HG03520 (cell line): ENCODE measurements at regions not wholly inside any gene's neighbourhood (a gene's known extent, or its start where the extent isn't known, plus 50 kb on each side); places are given as distances from the start of the nearest gene placed in this dataset.

Experiments
- ATAC-seq: cut with Tn5 transposase; IDR thresholded peaks from one replicate; pipeline ENCODE4 v1.9.1; 2021; ENCODE audit warnings: mild to moderate bottlenecking, moderate library complexity; ENCODE audit not compliant: unreplicated experiment

- no peak for ATAC-seq
Observed at GRCh38 chr4:81898862-81899504, 427.3 kb upstream of the RASGEF1B start.

GRCh38 chr4:81896936-81897335 lies 425.2 kb upstream of the RASGEF1B start:
- ATAC-seq = no peak

GRCh38 chr4:81891005-81891996 lies 419.6 kb upstream of the RASGEF1B start:
- ATAC-seq = no peak

GRCh38 chr4:81884986-81885385 lies 413.3 kb upstream of the RASGEF1B start:
- ATAC-seq = no peak

GRCh38 chr4:81883530-81884450 lies 412.1 kb upstream of the RASGEF1B start:
- no peak for ATAC-seq

- ATAC-seq = no peak
Observed at GRCh38 chr4:81883004-81883403, 411.3 kb upstream of the RASGEF1B start.

- no peak for ATAC-seq
Observed at GRCh38 chr4:81881855-81882621, 410.3 kb upstream of the RASGEF1B start.

- ATAC-seq = no peak
Observed at GRCh38 chr4:81876106-81876505, 404.4 kb upstream of the RASGEF1B start.

- no peak for ATAC-seq
Observed at GRCh38 chr4:81874661-81875515, 403.2 kb upstream of the RASGEF1B start.

GRCh38 chr4:81870275-81870674 lies 398.6 kb upstream of the RASGEF1B start:
- no peak for ATAC-seq

- no peak for ATAC-seq
Observed at GRCh38 chr4:81860111-81860510, 388.4 kb upstream of the RASGEF1B start.

GRCh38 chr4:81854406-81854805 lies 382.7 kb upstream of the RASGEF1B start:
- ATAC-seq = no peak

- no peak for ATAC-seq
Observed at GRCh38 chr4:81852031-81852715, 380.5 kb upstream of the RASGEF1B start.

- ATAC-seq = no peak
Observed at GRCh38 chr4:81850701-81851100, 379.0 kb upstream of the RASGEF1B start.

GRCh38 chr4:81845761-81846160 lies 374.1 kb upstream of the RASGEF1B start:
- ATAC-seq = no peak

GRCh38 chr4:81845273-81845672 lies 373.6 kb upstream of the RASGEF1B start:
- ATAC-seq = no peak

GRCh38 chr4:81844717-81845116 lies 373.0 kb upstream of the RASGEF1B start:
- ATAC-seq = peak; percentile 83

GRCh38 chr4:81839347-81840042 lies 367.8 kb upstream of the RASGEF1B start:
- no peak for ATAC-seq
